ENCODE measurements at regions not wholly inside any gene's neighbourhood (a gene's known extent, or its start where the extent isn't known, plus 50 kb on each side); places are given as distances from the start of the nearest gene placed in this dataset.

DNA sequence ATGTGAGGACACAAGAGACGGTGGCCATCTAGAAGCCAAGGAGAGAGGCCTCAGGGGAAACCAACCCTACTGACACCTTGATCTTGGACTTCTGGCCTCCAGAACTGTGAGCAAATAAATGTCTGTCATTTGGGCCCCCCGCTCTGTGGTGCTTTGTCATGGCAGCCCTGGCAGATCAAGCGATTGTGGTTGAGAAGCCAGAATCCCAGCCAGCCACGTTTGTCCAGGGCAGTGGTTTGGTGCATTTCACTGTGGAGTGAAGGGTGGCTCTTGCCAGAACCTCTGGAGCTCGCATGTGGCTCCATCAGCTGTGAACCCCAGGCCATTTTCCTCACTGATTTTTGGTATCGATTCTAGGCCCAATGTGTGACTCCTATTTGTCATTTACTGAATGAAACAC lies 404.9 kb downstream of the BCL11B start:
- H3K4me1 ChIP-seq (ENCODE audit: control insufficient read depth, insufficient read depth, low read length): no peaks in the 10 kb centered on the region
- H3K27me3 ChIP-seq (ENCODE audit: control insufficient read depth, insufficient read depth, low read length): no peaks in the 10 kb centered on the region
- no peak for DNase-seq (ENCODE audit: low read depth in 4 of 6, low spot score in 6 of 6)
- H3K36me3 ChIP-seq (ENCODE audit: control insufficient read depth, insufficient read depth, low read length): no peaks in the 10 kb centered on the region
- H3K9me3 ChIP-seq (ENCODE audit: control insufficient read depth, insufficient read depth, low read length): no peaks in the 10 kb centered on the region
- no peak overlapping the region for H3K4me3 ChIP-seq (ENCODE audit: low read depth, low read length)
- no peak overlapping the region for H3K27ac ChIP-seq (ENCODE audit: low read depth, low read length)
- 88% methylated on average over 6 of the region's 6 CpGs for WGBS (ENCODE audit: insufficient coverage)

- DNase-seq (ENCODE audit: low read depth in 4 of 6, low spot score in 6 of 6): no peak
- WGBS (ENCODE audit: insufficient coverage): 94% methylated on average over 9 of the region's 9 CpGs
- H3K4me3 ChIP-seq (ENCODE audit: low read depth, low read length): no peak overlapping the region
- no peaks in the 10 kb centered on the region for H3K27me3 ChIP-seq (ENCODE audit: control insufficient read depth, insufficient read depth, low read length)
- no peaks in the 10 kb centered on the region for H3K9me3 ChIP-seq (ENCODE audit: control insufficient read depth, insufficient read depth, low read length)
- no peaks in the 10 kb centered on the region for H3K36me3 ChIP-seq (ENCODE audit: control insufficient read depth, insufficient read depth, low read length)
- no peaks in the 10 kb centered on the region for H3K4me1 ChIP-seq (ENCODE audit: control insufficient read depth, insufficient read depth, low read length)
- no peak overlapping the region for H3K27ac ChIP-seq (ENCODE audit: low read depth, low read length)
These were observed 404.3 kb downstream of the BCL11B start for GRCh38 chr14:98867726-98868125.

- Histone ChIP-seq H3K9me3 (ENCODE audit: control insufficient read depth, insufficient read depth, low read length) (peaks cover 1% of the 10 kb centered on the region), H3K36me3 (ENCODE audit: control insufficient read depth, insufficient read depth, low read length) (no peaks in the 10 kb centered on the region), H3K4me1 (ENCODE audit: control insufficient read depth, insufficient read depth, low read length) (no peaks in the 10 kb centered on the region), H3K27me3 (ENCODE audit: control insufficient read depth, insufficient read depth, low read length) (no peaks in the 10 kb centered on the region), H3K4me3 (ENCODE audit: low read depth, low read length) (no peak overlapping the region), H3K27ac (ENCODE audit: low read depth, low read length) (no peak overlapping the region)
- WGBS (ENCODE audit: insufficient coverage): 86% methylated on average over 10 of the region's 10 CpGs
- DNase-seq (ENCODE audit: low read depth in 4 of 6, low spot score in 6 of 6): no peak
These were observed 403.1 kb downstream of the BCL11B start for GRCh38 chr14:98868866-98869265.

- Histone ChIP-seq H3K4me3 (ENCODE audit: low read depth, low read length) (no peak overlapping the region), H3K4me1 (ENCODE audit: control insufficient read depth, insufficient read depth, low read length) (no peaks in the 10 kb centered on the region), H3K36me3 (ENCODE audit: control insufficient read depth, insufficient read depth, low read length) (no peaks in the 10 kb centered on the region), H3K9me3 (ENCODE audit: control insufficient read depth, insufficient read depth, low read length) (peaks cover 1% of the 10 kb centered on the region), H3K27ac (ENCODE audit: low read depth, low read length) (no peak overlapping the region), H3K27me3 (ENCODE audit: control insufficient read depth, insufficient read depth, low read length) (no peaks in the 10 kb centered on the region)
- no CpG with 5 or more reads among the region's 2 CpGs for WGBS (ENCODE audit: insufficient coverage)
- DNase-seq (ENCODE audit: low read depth in 4 of 6, low spot score in 6 of 6): no peak
These were observed 400.2 kb downstream of the BCL11B start for GRCh38 chr14:98871796-98872195.

DNA sequence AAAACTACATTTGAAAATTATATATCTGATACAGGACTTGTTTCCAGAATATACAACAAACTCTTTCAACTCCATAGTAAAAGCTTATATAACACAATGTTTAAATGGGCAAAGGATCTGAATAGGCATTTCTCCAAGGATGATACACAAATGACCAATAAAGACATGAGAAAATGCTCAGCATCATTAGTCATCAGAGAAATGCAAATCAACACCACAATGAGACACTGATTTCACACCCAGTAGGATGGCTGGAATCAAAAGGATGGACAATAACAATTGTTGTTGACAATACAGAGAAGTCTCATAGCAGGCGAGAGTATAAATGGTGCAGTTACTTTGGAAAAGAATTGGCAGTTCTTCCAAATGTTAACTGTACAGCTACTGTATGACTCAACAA lies 394.9 kb downstream of the BCL11B start:
- H3K27ac ChIP-seq (ENCODE audit: low read depth, low read length): no peak overlapping the region
- no peaks in the 10 kb centered on the region for H3K36me3 ChIP-seq (ENCODE audit: control insufficient read depth, insufficient read depth, low read length)
- no peaks in the 10 kb centered on the region for H3K27me3 ChIP-seq (ENCODE audit: control insufficient read depth, insufficient read depth, low read length)
- H3K9me3 ChIP-seq (ENCODE audit: control insufficient read depth, insufficient read depth, low read length): peaks cover 1% of the 10 kb centered on the region
- DNase-seq (ENCODE audit: low read depth in 4 of 6, low spot score in 6 of 6): no peak
- no peaks in the 10 kb centered on the region for H3K4me1 ChIP-seq (ENCODE audit: control insufficient read depth, insufficient read depth, low read length)
- WGBS (ENCODE audit: insufficient coverage): no CpG with 5 or more reads among the region's 1 CpG
- H3K4me3 ChIP-seq (ENCODE audit: low read depth, low read length): no peak overlapping the region

GRCh38 chr14:98878282-98878681 lies 393.7 kb downstream of the BCL11B start:
- H3K27ac ChIP-seq (ENCODE audit: low read depth, low read length): no peak overlapping the region
- DNase-seq (ENCODE audit: low read depth in 4 of 6, low spot score in 6 of 6): no peak
- H3K36me3 ChIP-seq (ENCODE audit: control insufficient read depth, insufficient read depth, low read length): no peaks in the 10 kb centered on the region
- H3K4me1 ChIP-seq (ENCODE audit: control insufficient read depth, insufficient read depth, low read length): no peaks in the 10 kb centered on the region
- H3K4me3 ChIP-seq (ENCODE audit: low read depth, low read length): no peak overlapping the region
- WGBS (ENCODE audit: insufficient coverage): no CpG with 5 or more reads among the region's 3 CpGs
- no peaks in the 10 kb centered on the region for H3K27me3 ChIP-seq (ENCODE audit: control insufficient read depth, insufficient read depth, low read length)
- peaks cover 1% of the 10 kb centered on the region for H3K9me3 ChIP-seq (ENCODE audit: control insufficient read depth, insufficient read depth, low read length)

DNA sequence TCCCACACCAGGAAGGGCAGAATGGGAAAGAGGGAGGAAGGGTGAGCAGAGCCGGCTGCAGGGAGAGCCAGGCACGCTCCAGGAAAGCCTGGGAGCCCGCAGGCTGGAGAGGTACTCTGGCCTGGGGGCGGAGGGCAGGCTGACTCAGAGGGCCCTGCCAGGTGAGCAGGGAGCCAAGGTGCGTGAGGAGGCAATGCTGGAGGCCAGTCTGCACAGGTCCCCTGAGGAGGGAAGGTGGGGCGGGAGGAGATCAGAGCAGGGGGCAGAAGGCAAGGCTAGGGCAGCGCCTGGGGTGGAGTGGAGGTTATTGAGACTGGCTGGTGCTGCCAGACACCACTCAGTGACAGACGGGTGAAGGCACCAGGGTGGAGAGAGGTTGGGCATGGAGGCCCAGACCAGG lies 385.0 kb downstream of the BCL11B start:
- Histone ChIP-seq H3K9me3 (ENCODE audit: control insufficient read depth, insufficient read depth, low read length) (no peaks in the 10 kb centered on the region), H3K27me3 (ENCODE audit: control insufficient read depth, insufficient read depth, low read length) (no peaks in the 10 kb centered on the region), H3K27ac (ENCODE audit: low read depth, low read length) (no peak overlapping the region), H3K4me1 (ENCODE audit: control insufficient read depth, insufficient read depth, low read length) (peaks cover 4% of the 10 kb centered on the region), H3K36me3 (ENCODE audit: control insufficient read depth, insufficient read depth, low read length) (no peaks in the 10 kb centered on the region), H3K4me3 (ENCODE audit: low read depth, low read length) (no peak overlapping the region)
- 93% methylated on average over 8 of the region's 8 CpGs for WGBS (ENCODE audit: insufficient coverage)
- no peak for DNase-seq (ENCODE audit: low read depth in 4 of 6, low spot score in 6 of 6)

DNA sequence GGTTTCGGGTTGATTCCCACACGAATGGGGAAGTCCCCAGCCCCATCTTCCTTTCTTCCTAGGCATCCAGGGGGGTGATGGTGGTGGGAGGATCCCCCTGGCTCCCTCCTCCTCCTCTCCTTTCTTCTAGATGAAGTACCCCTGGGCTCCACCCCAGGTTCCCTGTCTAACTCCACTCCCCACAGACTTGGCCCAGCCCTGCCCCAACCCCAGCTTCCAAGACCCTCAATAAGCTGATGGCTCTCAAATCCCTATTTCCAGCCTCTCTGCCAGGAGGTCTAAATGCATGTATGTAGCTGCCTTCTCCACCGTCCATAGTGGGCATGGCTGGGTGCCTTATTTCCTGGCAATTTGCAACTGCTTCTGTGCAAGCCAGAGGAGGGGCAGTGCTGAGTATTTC lies 383.7 kb downstream of the BCL11B start:
- DNase-seq (ENCODE audit: low read depth in 4 of 6, low spot score in 6 of 6): no peak
- Histone ChIP-seq H3K27ac (ENCODE audit: low read depth, low read length) (no peak overlapping the region), H3K4me3 (ENCODE audit: low read depth, low read length) (no peak overlapping the region), H3K4me1 (ENCODE audit: control insufficient read depth, insufficient read depth, low read length) (peaks cover 4% of the 10 kb centered on the region), H3K9me3 (ENCODE audit: control insufficient read depth, insufficient read depth, low read length) (no peaks in the 10 kb centered on the region), H3K27me3 (ENCODE audit: control insufficient read depth, insufficient read depth, low read length) (no peaks in the 10 kb centered on the region), H3K36me3 (ENCODE audit: control insufficient read depth, insufficient read depth, low read length) (no peaks in the 10 kb centered on the region)
- WGBS (ENCODE audit: insufficient coverage): 100% methylated on average over 1 of the region's 3 CpGs

DNA sequence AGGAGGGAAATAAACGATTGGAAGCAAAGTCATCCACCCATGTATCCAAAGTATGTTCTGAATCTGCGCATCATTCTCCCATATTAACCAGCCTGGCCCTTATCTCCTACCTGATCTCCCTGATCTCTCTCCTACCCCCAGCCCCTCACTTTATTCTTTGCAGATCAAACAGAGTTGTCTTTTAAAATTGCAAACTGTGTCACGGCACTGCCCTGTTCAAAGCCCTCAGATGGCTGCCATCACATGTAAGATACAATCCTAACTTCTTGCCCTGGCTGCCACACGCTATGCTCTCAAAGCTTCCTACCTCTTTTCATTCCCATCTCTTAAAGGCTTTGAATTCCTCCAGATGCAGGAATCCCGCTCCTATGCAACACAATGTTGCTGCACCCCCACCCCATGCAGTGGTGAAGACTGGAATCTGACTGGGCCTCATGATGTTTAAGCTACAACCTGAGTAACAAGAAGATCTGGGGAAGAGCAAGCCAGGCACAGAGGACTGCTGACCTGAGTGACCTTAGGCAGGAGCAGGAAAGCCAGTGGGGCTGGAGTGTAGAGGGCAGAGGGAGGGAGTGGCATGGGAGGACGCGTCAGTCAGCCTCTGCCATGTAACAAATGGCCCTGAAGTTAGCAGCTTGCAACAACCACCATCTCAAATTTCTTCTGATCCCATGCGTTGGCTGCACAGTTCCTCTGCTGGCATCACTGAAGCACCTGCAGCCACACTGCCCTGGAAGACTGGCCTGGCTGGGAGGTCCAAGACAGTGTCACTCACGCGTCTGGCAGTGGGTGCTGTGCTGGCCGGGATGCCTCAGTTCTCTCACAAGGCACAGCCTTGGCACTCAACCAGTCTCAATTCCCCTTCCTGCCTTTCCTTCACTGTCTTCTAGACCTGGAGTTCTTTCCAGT lies 382.8 kb downstream of the BCL11B start:
- no peak for DNase-seq (ENCODE audit: low read depth in 4 of 6, low spot score in 6 of 6)
- WGBS (ENCODE audit: insufficient coverage): 95% methylated on average over 7 of the region's 11 CpGs
- H3K27ac ChIP-seq (ENCODE audit: low read depth, low read length): no peak overlapping the region
- peaks cover 4% of the 10 kb centered on the region for H3K4me1 ChIP-seq (ENCODE audit: control insufficient read depth, insufficient read depth, low read length)
- H3K36me3 ChIP-seq (ENCODE audit: control insufficient read depth, insufficient read depth, low read length): no peaks in the 10 kb centered on the region
- H3K27me3 ChIP-seq (ENCODE audit: control insufficient read depth, insufficient read depth, low read length): no peaks in the 10 kb centered on the region
- H3K9me3 ChIP-seq (ENCODE audit: control insufficient read depth, insufficient read depth, low read length): no peaks in the 10 kb centered on the region
- H3K4me3 ChIP-seq (ENCODE audit: low read depth, low read length): no peak overlapping the region

- DNase-seq (ENCODE audit: low read depth in 4 of 6, low spot score in 6 of 6): no peak
- Histone ChIP-seq H3K4me1 (ENCODE audit: control insufficient read depth, insufficient read depth, low read length) (peaks cover 4% of the 10 kb centered on the region), H3K4me3 (ENCODE audit: low read depth, low read length) (no peak overlapping the region), H3K9me3 (ENCODE audit: control insufficient read depth, insufficient read depth, low read length) (no peaks in the 10 kb centered on the region), H3K27me3 (ENCODE audit: control insufficient read depth, insufficient read depth, low read length) (no peaks in the 10 kb centered on the region), H3K27ac (ENCODE audit: low read depth, low read length) (no peak overlapping the region), H3K36me3 (ENCODE audit: control insufficient read depth, insufficient read depth, low read length) (no peaks in the 10 kb centered on the region)
- WGBS (ENCODE audit: insufficient coverage): 93% methylated on average over 8 of the region's 8 CpGs
These were observed 382.2 kb downstream of the BCL11B start for GRCh38 chr14:98889836-98890185.

All from spinal cord (tissue), 9 donors.